Smooth muscle cell (in vitro differentiated cells): ENCODE measurements at regions not wholly inside any gene's neighbourhood (a gene's known extent, or its start where the extent isn't known, plus 50 kb on each side); places are given as distances from the start of the nearest gene placed in this dataset.

Experiments
- DNase-seq: peaks from one replicate; lab custom pipeline; 2025; ENCODE audit not compliant: unreplicated experiment; lab: John Stamatoyannopoulos, UW
- H2AFZ ChIP-seq: fragments of 200-600 bp; sonication (generic); 2 replicates; pipeline ENCODE4 v1.6.0; 2016; ENCODE audit warnings: antibody characterized with exemption, low read depth, mild to moderate bottlenecking
- H3F3A ChIP-seq: fragments of 200-600 bp; sonication (generic); 2 replicates; pipeline ENCODE4 v1.6.0; 2017; ENCODE audit warnings: antibody characterized with exemption, low read depth
- H3K27ac ChIP-seq: fragments of 200-600 bp; sonication (generic); 2 replicates; pipeline ENCODE4 v1.5.1; 2016; ENCODE audit warnings: low read depth, mild to moderate bottlenecking
- H3K27me3 ChIP-seq: fragments of 200-600 bp; sonication (generic); 2 replicates; pipeline ENCODE4 v1.6.1; 2016; ENCODE audit warnings: low read depth, mild to moderate bottlenecking
- H3K36me3 ChIP-seq: fragments of 200-600 bp; sonication (generic); 2 replicates; pipeline ENCODE4 v1.5.1; 2016; ENCODE audit warnings: low read depth
- H3K4me1 ChIP-seq: fragments of 200-600 bp; sonication (generic); 2 replicates; pipeline ENCODE4 v1.5.1; 2016; ENCODE audit warnings: low read depth
- H3K4me2 ChIP-seq: fragments of 200-600 bp; sonication (generic); 2 replicates; pipeline ENCODE4 v1.6.0; 2016; ENCODE audit warnings: mild to moderate bottlenecking
- H3K4me3 ChIP-seq: fragments of 200-600 bp; sonication (generic); 2 replicates; pipeline ENCODE4 v1.5.1; 2016; ENCODE audit warnings: mild to moderate bottlenecking
- H3K79me2 ChIP-seq: fragments of 200-600 bp; sonication (generic); 2 replicates; pipeline ENCODE4 v1.6.0; 2016; ENCODE audit warnings: low read depth, mild to moderate bottlenecking
- H3K9ac ChIP-seq: fragments of 200-600 bp; sonication (generic); 2 replicates; pipeline ENCODE4 v1.6.0; 2016; ENCODE audit warnings: low read depth
- H3K9me3 ChIP-seq: fragments of 200-600 bp; sonication (generic); replicated peaks from 2 replicates; pipeline ENCODE4 v1.5.1; 2016; ENCODE audit warnings: low read depth
- H4K20me1 ChIP-seq: fragments of 200-600 bp; sonication (generic); 2 replicates; pipeline ENCODE4 v1.6.0; 2016; ENCODE audit warnings: low read depth
- CTCF ChIP-seq: fragments of 200-600 bp; sonication (generic); IDR thresholded peaks from 2 replicates; pipeline ENCODE4 v1.5.1; 2017; ENCODE audit warnings: borderline replicate concordance, mild to moderate bottlenecking, antibody characterized with exemption; ENCODE audit not compliant: insufficient read depth, poor library complexity, severe bottlenecking
- WGBS: methylation state at CpG from one replicate; pipeline ENCODE4 v1.1.7; 2016; ENCODE audit warnings: low lambda C conversion rate; 5-methylcytosine and 5-hydroxymethylcytosine counted together

- TF ChIP-seq CTCF, result no peak
These were observed 252.1 kb upstream of the ADAMTS9 start for GRCh38 chr3:64939747-64940450.

GRCh38 chr3:64939309-64939708 is 251.5 kb upstream of the ADAMTS9 start:
- no peak overlapping the region for H3K27ac ChIP-seq
- H2AFZ ChIP-seq, result no peak overlapping the region
- TF ChIP-seq CTCF, result no peak
- no peaks in the 10 kb centered on the region for H3K36me3 ChIP-seq
- no peaks in the 10 kb centered on the region for H3K9me3 ChIP-seq
- H4K20me1 ChIP-seq, result no peaks in the 10 kb centered on the region
- 67% methylated on average over 2 of the region's 2 CpGs for WGBS
- no peaks in the 10 kb centered on the region for H3K79me2 ChIP-seq
- H3K4me1 ChIP-seq, result peaks cover 5% of the 10 kb centered on the region
- DNase-seq, result no peak
- no peaks in the 10 kb centered on the region for H3K27me3 ChIP-seq
- H3K9ac ChIP-seq, result no peak overlapping the region
- no peak overlapping the region for H3K4me3 ChIP-seq
- peaks cover 3% of the 10 kb centered on the region for H3F3A ChIP-seq
- H3K4me2 ChIP-seq, result no peak overlapping the region

More at GRCh38 chr3:64939747-64940450, 252.1 kb upstream of the ADAMTS9 start:
- Histone ChIP-seq H3K27ac (no peak overlapping the region), H3K4me1 (peaks cover 11% of the 10 kb centered on the region), H3K36me3 (no peaks in the 10 kb centered on the region), H2AFZ (no peak overlapping the region), H3K9me3 (no peaks in the 10 kb centered on the region), H3K4me3 (no peak overlapping the region), H3K79me2 (no peaks in the 10 kb centered on the region), H4K20me1 (no peaks in the 10 kb centered on the region), H3K27me3 (no peaks in the 10 kb centered on the region), H3K9ac (no peak overlapping the region), H3F3A (peaks cover 9% of the 10 kb centered on the region), H3K4me2 (no peak overlapping the region)
- 85% methylated on average over 10 of the region's 10 CpGs for WGBS
- no peak for DNase-seq

GRCh38 chr3:64936556-64936955 is 248.8 kb upstream of the ADAMTS9 start:
- no peak overlapping the region for H2AFZ ChIP-seq
- no peak for DNase-seq
- no peak overlapping the region for H3K4me2 ChIP-seq
- 88% methylated on average over 1 of the region's 1 CpG for WGBS
- TF ChIP-seq CTCF, result no peak
- no peaks in the 10 kb centered on the region for H3K79me2 ChIP-seq
- H3K27me3 ChIP-seq, result no peaks in the 10 kb centered on the region
- H3K4me1 ChIP-seq, result no peaks in the 10 kb centered on the region
- H3F3A ChIP-seq, result no peaks in the 10 kb centered on the region
- H3K9me3 ChIP-seq, result no peaks in the 10 kb centered on the region
- no peaks in the 10 kb centered on the region for H4K20me1 ChIP-seq
- H3K36me3 ChIP-seq, result no peaks in the 10 kb centered on the region
- no peak overlapping the region for H3K9ac ChIP-seq
- no peak overlapping the region for H3K4me3 ChIP-seq
- no peak overlapping the region for H3K27ac ChIP-seq

GRCh38 chr3:64935971-64936370 is 248.2 kb upstream of the ADAMTS9 start:
- Histone ChIP-seq H3K4me2 (no peak overlapping the region), H3K36me3 (no peaks in the 10 kb centered on the region), H3K27me3 (no peaks in the 10 kb centered on the region), H3K4me3 (no peak overlapping the region), H3K79me2 (no peaks in the 10 kb centered on the region), H4K20me1 (no peaks in the 10 kb centered on the region), H3K9me3 (no peaks in the 10 kb centered on the region), H3K27ac (no peak overlapping the region), H2AFZ (no peak overlapping the region), H3K4me1 (no peaks in the 10 kb centered on the region), H3F3A (no peaks in the 10 kb centered on the region), H3K9ac (no peak overlapping the region)
- no peak for DNase-seq
- no peak for TF ChIP-seq CTCF
- WGBS, result 77% methylated on average over 2 of the region's 2 CpGs
